ENCODE measurements at regions not wholly inside any gene's neighbourhood (a gene's known extent, or its start where the extent isn't known, plus 50 kb on each side); places are given as distances from the start of the nearest gene placed in this dataset.

GRCh38 chr4:96786306-96786705, 946.4 kb downstream of the PDHA2 start:
- no peak overlapping the region for H3K4ac ChIP-seq (ENCODE audit: low read depth, low read length)
- H3K79me1 ChIP-seq (ENCODE audit: low read length) = no peaks in the 10 kb centered on the region
- H3K14ac ChIP-seq (ENCODE audit: low read length) = no peak overlapping the region
- H4K12ac ChIP-seq (ENCODE audit: low read depth, low read length) = no peak overlapping the region
- H3K23ac ChIP-seq (ENCODE audit: low read length) = no peak overlapping the region
- no peaks in the 10 kb centered on the region for H3K36me3 ChIP-seq (ENCODE audit: control insufficient read depth in 1 of 2, insufficient read depth in 2 of 2, low read length in 2 of 2)
- DNase-seq = no peak
- H3K9me3 ChIP-seq (ENCODE audit: insufficient read depth, low read depth, low read length) = no peaks in the 10 kb centered on the region
- H3K4me3 ChIP-seq (ENCODE audit: low read depth, low read length) = no peak overlapping the region
- no CpG with 5 or more reads among the region's 3 CpGs for WGBS (ENCODE audit: extremely low coverage, insufficient coverage, insufficient read length)
- H4K8ac ChIP-seq (ENCODE audit: low read depth, low read length) = no peak overlapping the region
- no peak overlapping the region for H2BK120ac ChIP-seq (ENCODE audit: insufficient read depth, low read length, poor library complexity)
- no peak overlapping the region for H2AFZ ChIP-seq (ENCODE audit: insufficient read depth, low read length, poor library complexity)
- no peaks in the 10 kb centered on the region for H3K27me3 ChIP-seq (ENCODE audit: insufficient read depth, low read length)
- H3K79me2 ChIP-seq (ENCODE audit: control insufficient read depth, insufficient read depth, low read length, poor library complexity) = no peaks in the 10 kb centered on the region
- no peak overlapping the region for H3K18ac ChIP-seq (ENCODE audit: low read length)
- no peak overlapping the region for H2BK12ac ChIP-seq (ENCODE audit: low read length)
- H3K4me1 ChIP-seq (ENCODE audit: control insufficient read depth in 1 of 2, insufficient read depth in 2 of 2, low read length in 2 of 2) = no peaks in the 10 kb centered on the region
- H3K27ac ChIP-seq (ENCODE audit: low read depth, low read length) = no peak overlapping the region
- no peak overlapping the region for H2BK5ac ChIP-seq (ENCODE audit: low read depth, low read length, poor library complexity)
- H4K91ac ChIP-seq (ENCODE audit: low read depth, low read length) = no peak overlapping the region
- H3K9ac ChIP-seq (ENCODE audit: low read length) = no peak overlapping the region
- H2AK5ac ChIP-seq (ENCODE audit: low read length) = no peak overlapping the region
- H3K4me2 ChIP-seq (ENCODE audit: low read length) = no peak overlapping the region

GRCh38 chr4:96787766-96788165, 947.9 kb downstream of the PDHA2 start:
- DNase-seq = no peak
- H2BK5ac ChIP-seq (ENCODE audit: low read depth, low read length, poor library complexity) = no peak overlapping the region
- no peak overlapping the region for H3K4ac ChIP-seq (ENCODE audit: low read depth, low read length)
- H3K9ac ChIP-seq (ENCODE audit: low read length) = no peak overlapping the region
- no peaks in the 10 kb centered on the region for H3K79me1 ChIP-seq (ENCODE audit: low read length)
- H3K4me1 ChIP-seq (ENCODE audit: control insufficient read depth in 1 of 2, insufficient read depth in 2 of 2, low read length in 2 of 2) = no peaks in the 10 kb centered on the region
- no peak overlapping the region for H3K4me3 ChIP-seq (ENCODE audit: low read depth, low read length)
- H3K9me3 ChIP-seq (ENCODE audit: insufficient read depth, low read depth, low read length) = no peaks in the 10 kb centered on the region
- H2BK12ac ChIP-seq (ENCODE audit: low read length) = no peak overlapping the region
- no peak overlapping the region for H3K23ac ChIP-seq (ENCODE audit: low read length)
- H3K4me2 ChIP-seq (ENCODE audit: low read length) = no peak overlapping the region
- H2AFZ ChIP-seq (ENCODE audit: insufficient read depth, low read length, poor library complexity) = no peak overlapping the region
- WGBS (ENCODE audit: extremely low coverage, insufficient coverage, insufficient read length) = no CpG with 5 or more reads among the region's 1 CpG
- no peak overlapping the region for H3K27ac ChIP-seq (ENCODE audit: low read depth, low read length)
- H4K8ac ChIP-seq (ENCODE audit: low read depth, low read length) = no peak overlapping the region
- H4K91ac ChIP-seq (ENCODE audit: low read depth, low read length) = no peak overlapping the region
- H3K79me2 ChIP-seq (ENCODE audit: control insufficient read depth, insufficient read depth, low read length, poor library complexity) = no peaks in the 10 kb centered on the region
- H3K14ac ChIP-seq (ENCODE audit: low read length) = no peak overlapping the region
- H2AK5ac ChIP-seq (ENCODE audit: low read length) = no peak overlapping the region
- no peak overlapping the region for H4K12ac ChIP-seq (ENCODE audit: low read depth, low read length)
- H3K36me3 ChIP-seq (ENCODE audit: control insufficient read depth in 1 of 2, insufficient read depth in 2 of 2, low read length in 2 of 2) = no peaks in the 10 kb centered on the region
- H2BK120ac ChIP-seq (ENCODE audit: insufficient read depth, low read length, poor library complexity) = no peak overlapping the region
- H3K18ac ChIP-seq (ENCODE audit: low read length) = no peak overlapping the region
- no peaks in the 10 kb centered on the region for H3K27me3 ChIP-seq (ENCODE audit: insufficient read depth, low read length)

GRCh38 chr4:96809563-96809962, 969.7 kb downstream of the PDHA2 start:
- H3K4me3 ChIP-seq (ENCODE audit: low read depth, low read length) = no peak overlapping the region
- H3K79me1 ChIP-seq (ENCODE audit: low read length) = no peaks in the 10 kb centered on the region
- H2AFZ ChIP-seq (ENCODE audit: insufficient read depth, low read length, poor library complexity) = no peak overlapping the region
- no peak overlapping the region for H2AK5ac ChIP-seq (ENCODE audit: low read length)
- no peaks in the 10 kb centered on the region for H3K9me3 ChIP-seq (ENCODE audit: insufficient read depth, low read depth, low read length)
- no peak overlapping the region for H4K91ac ChIP-seq (ENCODE audit: low read depth, low read length)
- H3K14ac ChIP-seq (ENCODE audit: low read length) = no peak overlapping the region
- H3K4me1 ChIP-seq (ENCODE audit: control insufficient read depth in 1 of 2, insufficient read depth in 2 of 2, low read length in 2 of 2) = no peaks in the 10 kb centered on the region
- no peak overlapping the region for H3K4me2 ChIP-seq (ENCODE audit: low read length)
- no peaks in the 10 kb centered on the region for H3K79me2 ChIP-seq (ENCODE audit: control insufficient read depth, insufficient read depth, low read length, poor library complexity)
- no CpG with 5 or more reads among the region's 2 CpGs for WGBS (ENCODE audit: extremely low coverage, insufficient coverage, insufficient read length)
- H4K12ac ChIP-seq (ENCODE audit: low read depth, low read length) = no peak overlapping the region
- no peak overlapping the region for H2BK5ac ChIP-seq (ENCODE audit: low read depth, low read length, poor library complexity)
- H3K4ac ChIP-seq (ENCODE audit: low read depth, low read length) = no peak overlapping the region
- no peak overlapping the region for H2BK12ac ChIP-seq (ENCODE audit: low read length)
- no peak overlapping the region for H3K27ac ChIP-seq (ENCODE audit: low read depth, low read length)
- no peaks in the 10 kb centered on the region for H3K27me3 ChIP-seq (ENCODE audit: insufficient read depth, low read length)
- H3K18ac ChIP-seq (ENCODE audit: low read length) = no peak overlapping the region
- no peaks in the 10 kb centered on the region for H3K36me3 ChIP-seq (ENCODE audit: control insufficient read depth in 1 of 2, insufficient read depth in 2 of 2, low read length in 2 of 2)
- H3K23ac ChIP-seq (ENCODE audit: low read length) = no peak overlapping the region
- H4K8ac ChIP-seq (ENCODE audit: low read depth, low read length) = no peak overlapping the region
- H2BK120ac ChIP-seq (ENCODE audit: insufficient read depth, low read length, poor library complexity) = no peak overlapping the region
- no peak overlapping the region for H3K9ac ChIP-seq (ENCODE audit: low read length)
- DNase-seq = no peak

GRCh38 chr4:96827086-96827485, 987.2 kb downstream of the PDHA2 start:
- H3K9me3 ChIP-seq (ENCODE audit: insufficient read depth, low read depth, low read length) = no peaks in the 10 kb centered on the region
- H2BK12ac ChIP-seq (ENCODE audit: low read length) = no peak overlapping the region
- H3K18ac ChIP-seq (ENCODE audit: low read length) = no peak overlapping the region
- no peak overlapping the region for H2BK120ac ChIP-seq (ENCODE audit: insufficient read depth, low read length, poor library complexity)
- no peak overlapping the region for H2AFZ ChIP-seq (ENCODE audit: insufficient read depth, low read length, poor library complexity)
- no peak overlapping the region for H2AK5ac ChIP-seq (ENCODE audit: low read length)
- no peaks in the 10 kb centered on the region for H3K27me3 ChIP-seq (ENCODE audit: insufficient read depth, low read length)
- H3K4me2 ChIP-seq (ENCODE audit: low read length) = no peak overlapping the region
- no peak overlapping the region for H3K9ac ChIP-seq (ENCODE audit: low read length)
- no peaks in the 10 kb centered on the region for H3K4me1 ChIP-seq (ENCODE audit: control insufficient read depth in 1 of 2, insufficient read depth in 2 of 2, low read length in 2 of 2)
- H3K14ac ChIP-seq (ENCODE audit: low read length) = no peak overlapping the region
- no peaks in the 10 kb centered on the region for H3K79me2 ChIP-seq (ENCODE audit: control insufficient read depth, insufficient read depth, low read length, poor library complexity)
- no peak overlapping the region for H3K23ac ChIP-seq (ENCODE audit: low read length)
- H2BK5ac ChIP-seq (ENCODE audit: low read depth, low read length, poor library complexity) = no peak overlapping the region
- H3K36me3 ChIP-seq (ENCODE audit: control insufficient read depth in 1 of 2, insufficient read depth in 2 of 2, low read length in 2 of 2) = no peaks in the 10 kb centered on the region
- no peak overlapping the region for H3K27ac ChIP-seq (ENCODE audit: low read depth, low read length)
- no peak overlapping the region for H4K8ac ChIP-seq (ENCODE audit: low read depth, low read length)
- DNase-seq = no peak
- H4K91ac ChIP-seq (ENCODE audit: low read depth, low read length) = no peak overlapping the region
- H3K4me3 ChIP-seq (ENCODE audit: low read depth, low read length) = no peak overlapping the region
- H4K12ac ChIP-seq (ENCODE audit: low read depth, low read length) = no peak overlapping the region
- no CpG with 5 or more reads among the region's 4 CpGs for WGBS (ENCODE audit: extremely low coverage, insufficient coverage, insufficient read length)
- H3K79me1 ChIP-seq (ENCODE audit: low read length) = no peaks in the 10 kb centered on the region
- H3K4ac ChIP-seq (ENCODE audit: low read depth, low read length) = no peak overlapping the region

Data from trophoblast cell (in vitro differentiated cells and primary cell).